Chondrocyte (in vitro differentiated cells): ENCODE measurements at regions not wholly inside any gene's neighbourhood (a gene's known extent, or its start where the extent isn't known, plus 50 kb on each side); places are given as distances from the start of the nearest gene placed in this dataset.

Experiments
- DNase-seq: peaks from one replicate; pipeline ENCODE4 v3.0.0; 2021; ENCODE audit warnings: mixed read lengths, low spot score
- H3K27ac Mint-ChIP-seq: one replicate; pipeline ENCODE4 v1.8.0; 2021; ENCODE audit warnings: mild to moderate bottlenecking, moderate library complexity, mixed read lengths; ENCODE audit not compliant: unreplicated experiment
- H3K27me3 Mint-ChIP-seq: 2 replicates; pipeline ENCODE4 v1.8.0; 2021; ENCODE audit warnings: low read depth, mixed read lengths
- H3K36me3 Mint-ChIP-seq: 2 replicates; pipeline ENCODE4 v1.8.0; 2021; ENCODE audit warnings: low read depth, mixed read lengths
- H3K4me1 Mint-ChIP-seq: 2 replicates; pipeline ENCODE4 v1.8.0; 2021; ENCODE audit warnings: low read depth, mild to moderate bottlenecking, mixed read lengths
- H3K4me3 Mint-ChIP-seq: one replicate; pipeline ENCODE4 v1.8.0; 2021; ENCODE audit warnings: mild to moderate bottlenecking, moderate library complexity, mixed read lengths; ENCODE audit not compliant: unreplicated experiment
- H3K9me3 Mint-ChIP-seq: 2 replicates; pipeline ENCODE4 v1.8.0; 2021; ENCODE audit warnings: low read depth, mixed read lengths
- TF ChIP-seq, protein P1 (sequence below): fragments of 200-600 bp; sonication (generic); IDR thresholded peaks from 2 replicates; pipeline ENCODE4 v1.5.0; 2021; ENCODE audit warnings: antibody characterized with exemption, mild to moderate bottlenecking, moderate library complexity

DNA sequence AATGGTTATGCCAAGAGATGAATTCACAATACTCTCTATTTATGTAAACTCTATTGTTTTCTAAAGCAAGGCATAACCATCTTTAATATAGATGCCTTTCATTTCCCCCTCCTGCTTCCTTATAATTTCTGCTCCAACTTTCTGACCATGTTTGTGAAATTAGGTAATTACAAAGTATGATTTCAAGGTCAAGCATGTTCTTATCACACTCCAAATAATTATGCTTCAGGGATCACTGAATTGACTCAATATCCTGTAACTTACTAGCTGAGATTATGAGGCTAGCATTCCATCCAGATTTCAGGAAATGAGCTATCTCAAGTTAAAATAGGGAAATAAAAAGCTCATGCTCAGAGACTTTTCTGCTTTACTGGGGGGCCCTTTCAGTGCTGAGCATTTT is 655.9 kb upstream of the IGFBP3 start:
- H3K4me3 Mint-ChIP-seq = no peak overlapping the region
- TF ChIP-seq, protein P1, sequence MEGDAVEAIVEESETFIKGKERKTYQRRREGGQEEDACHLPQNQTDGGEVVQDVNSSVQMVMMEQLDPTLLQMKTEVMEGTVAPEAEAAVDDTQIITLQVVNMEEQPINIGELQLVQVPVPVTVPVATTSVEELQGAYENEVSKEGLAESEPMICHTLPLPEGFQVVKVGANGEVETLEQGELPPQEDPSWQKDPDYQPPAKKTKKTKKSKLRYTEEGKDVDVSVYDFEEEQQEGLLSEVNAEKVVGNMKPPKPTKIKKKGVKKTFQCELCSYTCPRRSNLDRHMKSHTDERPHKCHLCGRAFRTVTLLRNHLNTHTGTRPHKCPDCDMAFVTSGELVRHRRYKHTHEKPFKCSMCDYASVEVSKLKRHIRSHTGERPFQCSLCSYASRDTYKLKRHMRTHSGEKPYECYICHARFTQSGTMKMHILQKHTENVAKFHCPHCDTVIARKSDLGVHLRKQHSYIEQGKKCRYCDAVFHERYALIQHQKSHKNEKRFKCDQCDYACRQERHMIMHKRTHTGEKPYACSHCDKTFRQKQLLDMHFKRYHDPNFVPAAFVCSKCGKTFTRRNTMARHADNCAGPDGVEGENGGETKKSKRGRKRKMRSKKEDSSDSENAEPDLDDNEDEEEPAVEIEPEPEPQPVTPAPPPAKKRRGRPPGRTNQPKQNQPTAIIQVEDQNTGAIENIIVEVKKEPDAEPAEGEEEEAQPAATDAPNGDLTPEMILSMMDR = no peak
- peaks cover 15% of the 10 kb centered on the region for H3K4me1 Mint-ChIP-seq
- no peak for DNase-seq
- no peaks in the 10 kb centered on the region for H3K27me3 Mint-ChIP-seq
- H3K36me3 Mint-ChIP-seq = peaks cover 2% of the 10 kb centered on the region
- no peak overlapping the region for H3K27ac Mint-ChIP-seq
- peaks cover 9% of the 10 kb centered on the region for H3K9me3 Mint-ChIP-seq

DNA sequence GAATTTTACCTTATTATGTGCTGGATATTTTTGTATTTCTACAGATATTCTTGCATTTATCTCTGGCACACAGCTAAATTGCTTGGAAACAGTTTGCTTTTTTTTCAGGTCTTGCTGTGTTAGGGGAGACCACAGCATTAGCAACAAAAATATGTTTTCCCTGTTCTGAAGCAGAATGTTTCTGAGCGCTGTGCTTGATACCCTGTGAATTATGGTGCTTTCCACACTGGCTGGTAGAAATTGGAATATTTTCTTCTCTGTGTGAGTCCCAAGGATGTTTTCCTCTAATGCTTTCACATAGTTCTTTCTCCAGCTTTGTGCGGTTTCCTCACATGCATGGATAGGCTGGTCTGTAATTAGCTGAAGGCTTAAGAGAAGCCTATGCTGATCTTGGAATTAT is 651.6 kb upstream of the IGFBP3 start:
- Mint-ChIP-seq H3K4me1 (peaks cover 11% of the 10 kb centered on the region), H3K36me3 (peaks cover 2% of the 10 kb centered on the region)

DNA sequence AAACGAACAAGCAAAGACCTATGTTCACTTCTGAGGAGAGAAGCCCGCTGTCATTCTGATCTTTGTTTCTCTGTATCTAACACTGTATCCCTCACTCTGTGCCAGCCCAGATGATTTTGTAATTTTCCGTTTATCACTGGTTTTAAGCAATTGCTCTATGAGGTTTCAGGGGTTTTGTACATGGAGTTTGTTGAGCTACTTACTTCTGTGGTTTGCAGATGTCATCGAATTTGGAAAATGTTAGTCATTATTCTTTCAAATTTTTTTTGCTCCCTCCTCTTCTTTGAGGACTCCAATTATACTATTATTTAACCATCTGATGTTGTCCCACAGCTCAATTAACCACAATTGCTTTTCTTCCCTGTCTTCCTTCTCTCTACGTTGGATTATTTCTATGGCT is 650.9 kb upstream of the IGFBP3 start:
- peaks cover 11% of the 10 kb centered on the region for H3K4me1 Mint-ChIP-seq

More for the DNA sequence above, 651.6 kb upstream of the IGFBP3 start:
- TF ChIP-seq, protein P1 = no peak
- no peak overlapping the region for H3K4me3 Mint-ChIP-seq
- peaks cover 8% of the 10 kb centered on the region for H3K9me3 Mint-ChIP-seq
- DNase-seq = no peak
- no peaks in the 10 kb centered on the region for H3K27me3 Mint-ChIP-seq
- H3K27ac Mint-ChIP-seq = no peak overlapping the region

DNA sequence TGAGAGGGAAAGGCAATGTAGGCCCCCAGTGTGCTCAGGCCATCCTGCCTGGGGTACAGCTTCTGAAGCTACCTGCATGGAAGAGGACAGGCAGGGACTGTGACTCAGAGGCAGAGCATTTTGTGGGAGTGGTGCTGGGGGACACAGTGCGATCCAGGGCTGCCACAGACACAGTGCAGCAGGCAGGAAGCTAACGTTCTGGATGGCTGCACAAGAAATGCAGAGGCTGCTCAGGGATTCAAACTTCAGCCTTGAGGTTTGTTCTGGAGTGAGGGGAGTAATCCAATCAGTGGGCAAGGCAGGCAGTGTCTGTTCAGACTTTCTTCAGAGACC is 648.0 kb upstream of the IGFBP3 start:
- Mint-ChIP-seq H3K4me1 (peaks cover 15% of the 10 kb centered on the region), H3K4me3 (no peak overlapping the region), H3K27me3 (no peaks in the 10 kb centered on the region), H3K9me3 (peaks cover 6% of the 10 kb centered on the region), H3K27ac (no peak overlapping the region), H3K36me3 (peaks cover 2% of the 10 kb centered on the region)
- DNase-seq = no peak
- TF ChIP-seq, protein P1 = no peak

More for the DNA sequence above, 650.9 kb upstream of the IGFBP3 start:
- Mint-ChIP-seq H3K27ac (no peak overlapping the region), H3K27me3 (no peaks in the 10 kb centered on the region), H3K36me3 (peaks cover 2% of the 10 kb centered on the region), H3K4me3 (no peak overlapping the region), H3K9me3 (peaks cover 6% of the 10 kb centered on the region)
- TF ChIP-seq, protein P1 = no peak
- no peak for DNase-seq

DNA sequence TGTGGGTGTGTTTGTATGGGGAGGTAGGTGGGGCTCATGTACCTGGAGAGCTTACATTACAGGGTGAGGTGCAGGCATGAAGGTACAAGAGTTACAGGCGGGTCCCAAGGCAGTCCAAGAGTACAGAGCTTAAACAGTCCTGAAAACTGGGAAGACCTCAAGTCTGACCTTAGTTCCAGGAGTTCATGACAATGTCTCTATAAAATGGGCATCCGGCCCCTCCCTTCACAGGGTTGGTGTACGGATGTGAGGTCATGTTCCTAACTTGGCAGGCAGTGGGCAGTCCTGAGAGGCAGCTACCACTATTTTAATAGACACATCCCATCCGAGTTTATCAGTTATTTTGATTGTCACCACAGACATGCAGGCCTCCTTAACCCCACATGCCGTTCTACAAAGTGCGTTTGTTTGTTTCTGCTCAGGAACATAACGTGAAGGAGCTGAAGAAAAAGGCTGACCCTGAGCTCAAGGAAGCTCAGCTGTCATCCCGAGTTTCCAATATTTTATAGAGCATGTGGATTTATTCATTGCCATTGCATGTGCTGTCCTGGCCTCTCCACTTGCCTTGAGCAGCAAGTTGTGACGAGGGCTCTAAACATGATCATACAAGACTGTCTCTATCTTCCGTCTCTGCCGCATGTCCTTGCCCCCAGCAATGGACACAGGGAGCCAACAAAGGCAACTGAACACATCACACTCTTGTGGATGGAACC is 647.5 kb upstream of the IGFBP3 start:
- no peaks in the 10 kb centered on the region for H3K27me3 Mint-ChIP-seq
- no peak overlapping the region for H3K4me3 Mint-ChIP-seq
- DNase-seq = no peak
- H3K27ac Mint-ChIP-seq = no peak overlapping the region
- peaks cover 1% of the 10 kb centered on the region for H3K36me3 Mint-ChIP-seq
- H3K4me1 Mint-ChIP-seq = peaks cover 15% of the 10 kb centered on the region
- TF ChIP-seq, protein P1 = no peak
- peaks cover 9% of the 10 kb centered on the region for H3K9me3 Mint-ChIP-seq
